Psoas muscle (tissue), 7 donors: ENCODE measurements at regions not wholly inside any gene's neighbourhood (a gene's known extent, or its start where the extent isn't known, plus 50 kb on each side); places are given as distances from the start of the nearest gene placed in this dataset.

Source experiments
- ATAC-seq, 4 donors: fragments of 200-7000 bp; cut with Tn5 transposase; one replicate each; pipeline ENCODE4 v1.9.1; 2020; ENCODE audit warnings: moderate library complexity in 3 of 4, mild to moderate bottlenecking in 2 of 4
- DNase-seq, 2 donors: peaks; one replicate each; pipeline ENCODE4 v3.0.0-alpha.2; 2020
- H3K27ac ChIP-seq: fragments of 200-600 bp; one replicate; pipeline ENCODE4 v1.8.0; 2022
- H3K27me3 ChIP-seq, 3 donors: fragments of 200-600 bp in 1 of 3; one replicate each; pipeline versions ENCODE4 v1.6.1 to v1.8.0; 2013 to 2022; ENCODE audit warnings: low read length in 2 of 3, mild to moderate bottlenecking in 2 of 3, moderate library complexity in 1 of 3; ENCODE audit not compliant: insufficient read depth in 3 of 3
- H3K36me3 ChIP-seq, 2 donors: fragments of 200-600 bp in 1 of 2; one replicate each; pipeline versions ENCODE4 v1.6.1 to v1.8.0; 2013 to 2022; ENCODE audit warnings: low read depth in 1 of 2, mild to moderate bottlenecking in 1 of 2, moderate library complexity in 1 of 2; ENCODE audit not compliant: insufficient read depth in 1 of 2
- H3K4me1 ChIP-seq: fragments of 200-600 bp; one replicate; pipeline ENCODE4 v1.8.0; 2022
- H3K4me3 ChIP-seq: fragments of 200-600 bp; one replicate; pipeline ENCODE4 v1.8.0; 2022; ENCODE audit warnings: mild to moderate bottlenecking
- H3K9me3 ChIP-seq: fragments of 200-600 bp; one replicate; pipeline ENCODE4 v1.8.0; 2022
- CTCF ChIP-seq: fragments of 200-600 bp; IDR thresholded peaks from one replicate; pipeline ENCODE4 v1.8.0; 2022; ENCODE audit warnings: antibody characterized with exemption
- WGBS, 3 donors: extraction: QIAGEN DNeasy Blood & Tissue Kit; methylation state at CpG; one replicate each; pipeline versions ENCODE4 v1.1.6 to v1.1.7; 2013; 5-methylcytosine and 5-hydroxymethylcytosine counted together
- intact Hi-C, 2 donors: fragments of 100-400 bp; cut with DNase I; formaldehyde crosslinking; loops; one replicate each; pipeline versions ENCODE4 v1.11.0 to v1.14.2; 2022
- donor health status: healthy with polysubstance abuse.
- donor health status: DM: no; HTN: no; CAD: no; lungs with moderate emphysema.
- donor health status: Bipolar disorder and iron deficiency.
- donor health status: healthy.
- donor health status: DM: yes; HTN: yes; CAD: no.
- donor health status: DM: no; HTN: no; CAD: no.
- donor health status: DM: yes; HTN: yes; CAD: no.

DNA sequence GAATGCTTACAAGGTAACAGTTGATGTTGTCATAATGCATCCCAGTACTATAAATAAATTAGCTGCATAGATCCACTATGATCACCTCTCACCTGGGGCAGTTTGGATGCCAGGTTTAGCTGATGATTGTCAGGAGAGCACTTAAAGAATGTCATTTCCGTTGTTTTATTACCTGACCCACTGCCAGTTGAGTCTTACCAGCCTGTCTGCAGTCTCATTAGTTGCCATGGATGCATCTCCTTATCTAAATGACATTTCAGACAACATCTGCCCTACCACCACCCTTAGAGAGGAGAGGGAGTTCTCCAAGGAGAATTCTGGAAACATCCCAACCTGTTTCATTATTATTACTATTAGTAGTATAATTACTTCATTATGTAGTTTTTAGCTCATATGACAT lies 339.1 kb upstream of the API5 start:
- intact Hi-C loops: no loop called here
- no peak for TF ChIP-seq CTCF
- ATAC-seq (no peak), DNase-seq (no peak)
- no peaks in the 10 kb centered on the region for H3K9me3 ChIP-seq
- no peak overlapping the region for H3K4me3 ChIP-seq
- no peak overlapping the region for H3K27ac ChIP-seq
- WGBS, 3 donors: 20 to 43% (median 29%) methylated on average over 1 of the region's 1 CpG
- no peaks in the 10 kb centered on the region for H3K36me3 ChIP-seq
- no peaks in the 10 kb centered on the region for H3K4me1 ChIP-seq
- no peaks in the 10 kb centered on the region for H3K27me3 ChIP-seq

DNA sequence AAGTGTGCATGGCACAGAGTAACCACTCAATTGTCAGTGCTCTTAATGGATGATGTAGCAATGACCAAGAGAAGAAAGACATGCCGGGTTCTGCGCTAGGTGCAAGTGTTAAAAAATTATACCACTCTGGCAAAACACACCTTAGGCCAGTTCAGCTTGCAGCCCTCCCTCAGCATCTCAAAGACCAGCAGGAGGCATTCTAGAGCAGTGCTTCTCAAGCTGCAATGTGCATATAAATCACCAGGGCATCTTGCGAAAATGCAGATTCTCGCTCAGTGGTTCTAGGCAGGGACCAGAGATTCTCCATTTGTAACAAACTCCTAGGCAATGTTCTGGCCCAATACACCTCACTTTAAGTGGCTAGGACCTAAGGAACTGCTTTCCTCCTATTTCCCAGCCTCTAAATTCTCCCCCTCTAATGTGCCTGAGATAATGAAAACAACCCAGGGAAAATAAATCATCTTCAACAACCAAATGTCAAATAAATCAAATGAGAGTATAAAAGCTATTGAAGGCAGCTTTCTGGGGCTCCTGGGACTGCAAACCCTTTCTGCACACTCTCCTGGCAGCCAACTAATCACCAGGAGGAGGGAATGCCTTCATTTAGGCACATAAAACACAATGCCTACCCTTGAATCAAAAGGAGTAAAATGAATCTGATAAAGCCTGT lies 337.2 kb upstream of the API5 start:
- Histone ChIP-seq H3K4me3 (no peak overlapping the region), H3K4me1 (no peaks in the 10 kb centered on the region), H3K27me3 (no peaks in the 10 kb centered on the region), H3K9me3 (no peaks in the 10 kb centered on the region), H3K27ac (no peak overlapping the region), H3K36me3 (no peaks in the 10 kb centered on the region)
- ATAC-seq: no peak
- 70 to 77% (median 76%) methylated on average over 4 of the region's 4 CpGs for WGBS, 3 donors
- DNase-seq: no peak
- intact Hi-C loops: no loop called here
- TF ChIP-seq CTCF: no peak

DNA sequence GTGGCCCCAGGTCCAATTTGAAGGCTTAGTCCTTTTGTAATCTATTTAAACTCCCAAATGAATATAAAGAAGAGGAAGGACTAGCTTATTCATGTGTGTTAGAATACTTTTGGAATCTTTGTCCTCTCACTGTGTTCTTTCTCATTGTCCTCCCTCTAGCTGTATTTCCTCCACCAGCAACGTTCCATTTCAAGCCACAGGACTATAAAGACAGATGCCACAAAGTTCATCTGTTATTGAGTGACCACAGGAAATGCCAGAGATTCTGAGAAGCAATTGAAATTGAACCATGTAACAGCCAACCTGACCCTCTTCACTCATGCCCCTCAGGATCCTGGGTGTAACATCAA lies 336.6 kb upstream of the API5 start:
- Histone ChIP-seq H3K27me3 (no peaks in the 10 kb centered on the region), H3K36me3 (no peaks in the 10 kb centered on the region), H3K4me3 (no peak overlapping the region), H3K27ac (no peak overlapping the region), H3K9me3 (no peaks in the 10 kb centered on the region), H3K4me1 (no peaks in the 10 kb centered on the region)
- intact Hi-C loops: no loop called here
- ATAC-seq (no peak), DNase-seq (no peak)
- WGBS, 3 donors: 6 to 18% (median 13%) methylated on average over 1 of the region's 1 CpG
- no peak for TF ChIP-seq CTCF

DNA sequence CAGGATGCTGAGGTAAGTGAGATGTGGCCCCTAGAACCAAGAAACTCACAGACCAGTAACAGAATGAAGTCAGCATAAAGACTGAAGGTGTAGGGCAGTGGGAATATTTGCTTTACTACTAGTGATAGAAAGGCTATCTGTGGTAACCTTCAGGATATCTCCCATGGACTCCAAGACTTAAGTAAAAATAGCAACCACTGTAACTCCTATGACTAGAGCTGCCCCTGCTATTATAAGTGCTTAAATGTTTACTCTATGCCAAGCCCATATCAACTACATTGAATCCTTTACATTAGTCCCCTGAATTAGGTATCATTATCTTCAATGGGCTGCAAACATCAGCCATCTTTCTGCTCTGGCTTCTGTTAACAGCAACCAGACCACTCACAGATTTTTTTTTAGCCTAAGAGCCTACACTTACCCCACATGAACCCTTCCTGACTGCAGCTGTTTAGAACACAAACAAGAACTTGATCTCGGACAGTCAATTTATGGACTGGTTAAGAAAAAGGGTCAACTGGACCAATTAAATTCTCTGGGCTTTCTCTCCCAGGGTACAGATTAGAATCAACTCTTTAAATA lies 335.1 kb upstream of the API5 start:
- WGBS, 3 donors: 32 to 52% (median 45%) methylated on average over 1 of the region's 1 CpG
- Histone ChIP-seq H3K4me3 (no peak overlapping the region), H3K9me3 (no peaks in the 10 kb centered on the region), H3K27ac (no peak overlapping the region), H3K4me1 (no peaks in the 10 kb centered on the region), H3K27me3 (no peaks in the 10 kb centered on the region), H3K36me3 (no peaks in the 10 kb centered on the region)
- ATAC-seq (no peak), DNase-seq (no peak)
- TF ChIP-seq CTCF: no peak
- intact Hi-C loops: no loop called here

GRCh38 chr11:42992594-42992993 lies 319.2 kb upstream of the API5 start:
- no peak for TF ChIP-seq CTCF
- H3K36me3 ChIP-seq: no peaks in the 10 kb centered on the region
- no peak overlapping the region for H3K27ac ChIP-seq
- no peaks in the 10 kb centered on the region for H3K27me3 ChIP-seq
- no peaks in the 10 kb centered on the region for H3K9me3 ChIP-seq
- DNase-seq (no peak), ATAC-seq (no peak)
- WGBS, 3 donors: 67 to 80% (median 72%) methylated on average over 2 of the region's 2 CpGs
- no peak overlapping the region for H3K4me3 ChIP-seq
- intact Hi-C loops: no loop called here
- H3K4me1 ChIP-seq: no peaks in the 10 kb centered on the region
